ENCODE measurements at regions not wholly inside any gene's neighbourhood (a gene's known extent, or its start where the extent isn't known, plus 50 kb on each side); places are given as distances from the start of the nearest gene placed in this dataset.
"Not testable (repeated sequence)": the region's sequence is repeated elsewhere in the genome, so short reads cannot be mapped to it uniquely, and the experiment has no call there.

DNA sequence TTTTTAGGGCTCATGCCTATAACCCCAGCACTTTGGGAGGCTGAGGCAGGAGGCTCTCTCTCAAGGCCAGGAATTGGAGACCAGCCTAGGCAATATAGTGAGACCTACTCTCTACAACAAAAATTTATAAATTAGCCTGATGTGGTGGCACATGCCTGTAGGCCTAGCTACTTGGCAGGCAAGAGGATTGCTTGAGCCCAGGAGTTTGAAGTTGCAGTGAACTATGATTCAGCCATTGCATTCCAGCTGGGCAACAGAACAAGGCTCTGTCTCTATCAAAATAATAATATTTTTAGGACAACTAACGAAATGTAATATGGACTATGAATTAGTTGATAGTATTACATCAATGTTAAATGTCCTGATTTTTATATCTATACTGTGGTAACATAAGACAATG lies 68.8 kb upstream of the ARID1A start:
- DNase-seq, result no peak

DNA sequence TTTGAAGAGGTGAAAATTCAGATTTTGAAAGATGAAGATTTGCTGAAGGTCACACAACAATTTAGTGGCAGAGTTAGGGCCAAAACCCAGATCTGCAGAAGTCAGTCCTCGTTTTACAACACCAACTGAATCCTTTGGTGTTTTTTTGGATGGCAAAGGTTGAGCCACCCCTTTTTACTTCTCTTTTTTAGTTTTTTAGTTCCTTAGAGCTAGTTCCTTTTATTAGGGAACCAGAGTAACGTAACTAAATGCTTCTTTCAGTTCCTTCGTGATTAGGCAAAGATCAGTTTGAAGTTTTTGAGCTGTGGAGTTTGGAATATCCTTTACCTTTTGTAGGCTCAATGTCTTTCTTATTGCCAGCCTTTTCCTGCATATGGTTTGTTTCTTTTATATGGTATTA lies 67.9 kb upstream of the ARID1A start:
- peak; percentile 19 for DNase-seq

DNA sequence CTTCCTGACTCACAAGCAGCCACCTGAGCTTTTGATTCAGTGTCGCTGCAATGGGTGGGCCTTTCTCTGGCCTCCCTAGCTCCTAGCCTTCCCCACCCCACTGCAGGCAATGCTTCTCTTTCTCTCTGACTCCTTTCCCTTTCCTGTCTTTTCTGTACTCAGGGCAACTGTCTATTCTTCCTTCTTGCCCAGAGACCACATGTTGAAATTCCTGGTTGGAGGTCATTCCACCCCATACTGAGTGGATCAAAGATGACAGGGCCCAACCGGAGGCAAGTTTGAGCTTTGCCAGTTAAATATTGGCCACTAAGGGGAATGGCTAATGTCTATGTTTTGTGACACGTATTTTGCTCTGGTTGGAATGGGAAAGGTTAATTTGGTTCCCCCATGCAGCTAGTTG lies 65.2 kb upstream of the ARID1A start:
- DNase-seq, result no peak

DNA sequence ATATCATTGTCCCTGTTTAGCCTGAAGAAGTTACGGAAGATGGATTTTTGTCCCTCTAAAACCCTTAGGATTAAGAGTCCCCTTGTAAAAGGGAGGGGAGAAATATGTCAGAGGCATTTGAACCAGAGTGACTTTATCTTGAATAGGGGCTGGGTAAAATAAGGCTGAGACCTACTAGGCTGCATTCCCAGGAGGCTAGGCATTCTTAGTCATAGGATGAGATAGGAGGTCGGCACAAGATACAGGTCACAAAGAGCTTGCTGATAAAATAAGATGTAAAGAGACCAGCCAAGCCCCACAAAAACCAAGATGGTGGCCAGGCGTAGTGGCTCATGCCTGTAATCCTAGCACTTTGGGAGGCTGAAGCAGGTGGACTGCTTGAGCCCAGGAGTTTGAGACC lies 60.0 kb upstream of the ARID1A start:
- not testable (repeated sequence) for DNase-seq

DNA sequence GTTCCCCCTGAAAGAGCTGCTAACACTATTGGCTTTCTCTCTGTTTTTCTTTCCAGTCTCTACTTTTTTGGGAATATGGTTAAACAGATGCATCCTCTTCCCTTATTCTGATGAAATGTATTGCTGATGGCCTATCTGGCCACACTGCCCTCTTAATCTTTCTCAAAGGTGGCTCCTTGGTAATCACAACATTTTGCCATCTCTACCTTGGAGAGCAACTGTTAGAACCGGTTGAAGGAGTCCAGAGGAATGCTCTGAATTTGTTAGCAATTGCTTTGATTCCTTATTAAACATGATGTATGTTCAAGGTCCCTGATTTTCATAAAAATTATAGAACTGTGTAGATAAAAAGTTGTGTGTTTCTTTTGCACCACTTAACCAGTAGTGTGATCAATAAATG lies 50.1 kb upstream of the ARID1A start:
- DNase-seq, result no peak
